DND-41 (cell line): ENCODE measurements at regions not wholly inside any gene's neighbourhood (a gene's known extent, or its start where the extent isn't known, plus 50 kb on each side); places are given as distances from the start of the nearest gene placed in this dataset.

Experiments
- ATAC-seq: fragments of 200-7000 bp; cut with Tn5 transposase; 3 replicates; pipeline ENCODE4 v1.9.1; 2021; ENCODE audit warnings: low read depth; ENCODE audit not compliant: insufficient read depth
- DNase-seq: peaks from one replicate; pipeline ENCODE4 v3.0.0-alpha.2; 2020
- H2AFZ ChIP-seq: 2 replicates; pipeline ENCODE4 v1.6.0; 2012; ENCODE audit warnings: low read depth, low read length
- H3K27ac ChIP-seq: 2 replicates; pipeline ENCODE4 v1.5.1; 2012; ENCODE audit warnings: low read length, inconsistent platforms
- H3K27me3 ChIP-seq: fragments of 200-600 bp; sonication (generic); 2 replicates; pipeline ENCODE4 v1.6.0; 2012; ENCODE audit warnings: low read length, mild to moderate bottlenecking, inconsistent platforms; ENCODE audit not compliant: insufficient read depth, poor library complexity
- H3K36me3 ChIP-seq: 2 replicates; pipeline ENCODE4 v1.5.1; 2012; ENCODE audit warnings: low read length, inconsistent platforms; ENCODE audit not compliant: insufficient read depth
- H3K4me1 ChIP-seq: 2 replicates; pipeline ENCODE4 v1.5.1; 2012; ENCODE audit warnings: mild to moderate bottlenecking, low read length; ENCODE audit not compliant: insufficient read depth
- H3K4me2 ChIP-seq: 2 replicates; pipeline ENCODE4 v1.6.0; 2012; ENCODE audit warnings: mild to moderate bottlenecking, moderate library complexity, low read length, inconsistent platforms; ENCODE audit not compliant: insufficient read depth
- H3K4me3 ChIP-seq, 2 experiments: fragments of 200-600 bp in 1 of 2; shearing (Covaris generic) in 1 of 2; 2 replicates each; pipeline ENCODE4 v1.5.1; 2012 to 2016; ENCODE audit warnings: inconsistent platforms in 2 of 2, low read length in 2 of 2, mild to moderate bottlenecking in 2 of 2, low read depth in 1 of 2, moderate library complexity in 1 of 2
- H3K79me2 ChIP-seq: 2 replicates; pipeline ENCODE4 v1.6.0; 2012; ENCODE audit warnings: low read length, inconsistent platforms; ENCODE audit not compliant: insufficient read depth
- H3K9ac ChIP-seq: 2 replicates; pipeline ENCODE4 v1.6.0; 2012; ENCODE audit warnings: low read depth, mild to moderate bottlenecking, inconsistent platforms, low read length, moderate library complexity
- H3K9me3 ChIP-seq: 2 replicates; pipeline ENCODE4 v1.5.1; 2012; ENCODE audit warnings: low read length, moderate library complexity, mild to moderate bottlenecking, inconsistent platforms; ENCODE audit not compliant: insufficient read depth, severe bottlenecking
- H4K20me1 ChIP-seq: 2 replicates; pipeline ENCODE4 v1.6.0; 2012; ENCODE audit warnings: low read length; ENCODE audit not compliant: insufficient read depth
- CTCF ChIP-seq: IDR thresholded peaks from 2 replicates; pipeline ENCODE4 v1.5.1; 2012; ENCODE audit warnings: borderline replicate concordance, low read length, moderate library complexity, mild to moderate bottlenecking; ENCODE audit not compliant: poor library complexity, severe bottlenecking; ENCODE audit errors: extremely low read depth
- EZH2 ChIP-seq: IDR thresholded peaks from 3 replicates; pipeline ENCODE4 v1.6.1; 2012; ENCODE audit warnings: borderline replicate concordance, low read depth, mild to moderate bottlenecking, moderate library complexity, low read length, inconsistent platforms; ENCODE audit not compliant: severe bottlenecking

- Histone ChIP-seq H3K4me2 (no peak overlapping the region), H3K36me3 (no peaks in the 10 kb centered on the region), H2AFZ (no peak overlapping the region), H3K79me2 (no peaks in the 10 kb centered on the region), H3K9ac (no peak overlapping the region), H3K4me3 (no peak overlapping the region), H3K27ac (no peak overlapping the region), H3K4me1 (no peaks in the 10 kb centered on the region), H3K9me3 (no peaks in the 10 kb centered on the region), H4K20me1 (no peaks in the 10 kb centered on the region), H3K27me3 (no peaks in the 10 kb centered on the region)
- TF ChIP-seq EZH2, result no peak
- TF ChIP-seq CTCF, result no peak
- no peak for ATAC-seq
- DNase-seq, result no peak
These were observed 171.0 kb downstream of the CYP26B1 start for GRCh38 chr2:71976685-71977084.

- no peak for DNase-seq
- H3K79me2 ChIP-seq, result no peaks in the 10 kb centered on the region
- H3K36me3 ChIP-seq, result no peaks in the 10 kb centered on the region
- no peaks in the 10 kb centered on the region for H3K9me3 ChIP-seq
- no peak overlapping the region for H2AFZ ChIP-seq
- ATAC-seq, result no peak
- no peaks in the 10 kb centered on the region for H3K4me1 ChIP-seq
- H3K9ac ChIP-seq, result no peak overlapping the region
- no peak overlapping the region for H3K27ac ChIP-seq
- no peak overlapping the region for H3K4me3 ChIP-seq
- no peaks in the 10 kb centered on the region for H4K20me1 ChIP-seq
- no peaks in the 10 kb centered on the region for H3K27me3 ChIP-seq
- no peak for TF ChIP-seq CTCF
- TF ChIP-seq EZH2, result no peak
- H3K4me2 ChIP-seq, result no peak overlapping the region
These were observed 172.8 kb downstream of the CYP26B1 start for GRCh38 chr2:71974846-71975245.

- no peaks in the 10 kb centered on the region for H3K9me3 ChIP-seq
- no peak overlapping the region for H3K4me2 ChIP-seq
- DNase-seq, result no peak
- H3K27ac ChIP-seq, result no peak overlapping the region
- H3K9ac ChIP-seq, result no peak overlapping the region
- no peaks in the 10 kb centered on the region for H3K36me3 ChIP-seq
- TF ChIP-seq EZH2, result no peak
- TF ChIP-seq CTCF, result no peak
- no peaks in the 10 kb centered on the region for H3K27me3 ChIP-seq
- H2AFZ ChIP-seq, result no peak overlapping the region
- no peak overlapping the region for H3K4me3 ChIP-seq
- no peaks in the 10 kb centered on the region for H3K4me1 ChIP-seq
- no peak for ATAC-seq
- H3K79me2 ChIP-seq, result no peaks in the 10 kb centered on the region
- no peaks in the 10 kb centered on the region for H4K20me1 ChIP-seq
These were observed 176.2 kb downstream of the CYP26B1 start for GRCh38 chr2:71971493-71971892.

GRCh38 chr2:71965530-71965929, 182.1 kb downstream of the CYP26B1 start:
- Histone ChIP-seq H3K4me1 (no peaks in the 10 kb centered on the region), H3K9me3 (no peaks in the 10 kb centered on the region), H3K79me2 (no peaks in the 10 kb centered on the region), H3K27ac (no peak overlapping the region), H3K4me3 (no peak overlapping the region), H3K9ac (no peak overlapping the region), H3K4me2 (no peak overlapping the region), H4K20me1 (no peaks in the 10 kb centered on the region), H3K27me3 (peaks cover 4% of the 10 kb centered on the region), H3K36me3 (no peaks in the 10 kb centered on the region), H2AFZ (no peak overlapping the region)
- ATAC-seq (no peak), DNase-seq (no peak)
- no peak for TF ChIP-seq CTCF
- TF ChIP-seq EZH2, result no peak
